ENCODE measurements at regions not wholly inside any gene's neighbourhood (a gene's known extent, or its start where the extent isn't known, plus 50 kb on each side); places are given as distances from the start of the nearest gene placed in this dataset.

DNA sequence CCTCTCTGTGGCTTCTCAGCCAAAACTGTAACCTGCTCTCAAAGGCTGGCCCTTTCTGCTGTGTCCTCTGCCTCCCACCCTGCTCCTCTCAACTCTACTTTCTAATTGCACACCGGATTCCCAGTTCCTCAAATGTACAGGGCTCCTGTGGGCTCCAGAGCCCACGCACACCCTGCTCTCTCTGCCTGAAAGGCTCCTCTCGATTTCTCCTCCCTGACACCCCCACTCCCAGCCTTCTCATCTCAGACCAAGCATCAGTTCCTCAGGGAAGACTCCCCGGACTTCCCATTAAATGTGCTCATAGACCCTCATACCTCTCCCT, 111.7 kb upstream of the STEAP1B start:
- ChIA-PET CTCF (ENCODE audit: partially characterized antibody) (interaction anchor here (1.0 to 1.4 kb wide), 2 partner anchors 25 to 60 kb away, joined by 4 to 5 read pairs; no protein-coding TSS in a partner anchor), POLR2A (ENCODE audit: partially characterized antibody) (no interaction called here)
- no peaks in the 10 kb centered on the region for H4K20me1 ChIP-seq (replicated peaks in 1 of 2; ENCODE audit: control insufficient read depth in 1 of 2, insufficient read depth in 2 of 2, low read length in 2 of 2)
- H3K4ac ChIP-seq (replicated peaks; ENCODE audit: insufficient read length, low read depth, low read length) = no peak overlapping the region
- H3K9me3 ChIP-seq (ENCODE audit: insufficient read depth in 2 of 2, low read depth in 1 of 2, low read length in 1 of 2) = no peaks in the 10 kb centered on the region
- H3K79me2 ChIP-seq (ENCODE audit: control insufficient read depth in 1 of 2, insufficient read depth in 2 of 2, low read length in 2 of 2) = no peaks in the 10 kb centered on the region
- H2BK120ac ChIP-seq (replicated peaks; ENCODE audit: low read depth, low read length) = no peak overlapping the region
- H4K91ac ChIP-seq (replicated peaks; ENCODE audit: insufficient read length, low read length) = no peak overlapping the region
- no peaks in the 10 kb centered on the region for H3K27me3 ChIP-seq (replicated peaks in 1 of 4; ENCODE audit: control insufficient read depth in 3 of 4, extremely low read depth in 1 of 4, insufficient read depth in 3 of 4, low read length in 3 of 4)
- no peak overlapping the region for H2AFZ ChIP-seq (ENCODE audit: low read length)
- peaks cover 0 to 3% (median 0%) of the 10 kb centered on the region in 4 experiments; a peak in 2 of 7 replicates for H3K4me1 ChIP-seq (replicated peaks in 1 of 4; ENCODE audit: control insufficient read depth in 3 of 4, insufficient read depth in 4 of 4, low read length in 3 of 4)
- H3K9ac ChIP-seq (replicated peaks in 1 of 4; ENCODE audit: extremely low read depth in 1 of 4, low read depth in 3 of 4, low read length in 3 of 4) = no peak overlapping the region
- no peak overlapping the region for H2AK5ac ChIP-seq (ENCODE audit: low read depth, low read length)
- no peak overlapping the region; the same call in 1 of the 2 replicates for H4K8ac ChIP-seq (ENCODE audit: extremely low read depth, insufficient read depth, low read length)
- no peaks in the 10 kb centered on the region; the same call in 1 of the 2 replicates for H3K23me2 ChIP-seq (ENCODE audit: low read depth, low read length)
- no peaks in the 10 kb centered on the region for H3K79me1 ChIP-seq (ENCODE audit: low read depth, low read length)
- H2BK20ac ChIP-seq (ENCODE audit: low read length) = no peak overlapping the region
- WGBS, 2 experiments (ENCODE audit: extremely low coverage in 1 of 2, insufficient coverage in 1 of 2, insufficient read length in 1 of 2, insufficient replicate concordance in 2 of 2, low coverage in 1 of 2, low lambda C conversion rate in 2 of 2, missing lambda C conversion rate in 1 of 2) = 77% methylated on average over 4 of the region's 4 CpGs; no CpG with 5 or more reads in 1 of the 2 experiments
- FAIRE-seq = no peak
- no peak overlapping the region for H3K18ac ChIP-seq (ENCODE audit: extremely low read depth, low read length)
- H2BK12ac ChIP-seq (ENCODE audit: low read depth, low read length) = no peak overlapping the region
- H2BK15ac ChIP-seq (ENCODE audit: low read length) = no peak overlapping the region
- no peak overlapping the region for H2BK5ac ChIP-seq (ENCODE audit: low read depth, low read length)
- no peak overlapping the region for H4K5ac ChIP-seq (ENCODE audit: insufficient read length, low read depth, low read length)
- no peak overlapping the region for H3K14ac ChIP-seq (ENCODE audit: insufficient read length)
- no peak overlapping the region for H3K4me3 ChIP-seq (ENCODE audit: extremely low read depth in 1 of 4, insufficient read depth in 2 of 4, low read depth in 3 of 4, low read length in 4 of 4)
- H3K56ac ChIP-seq (replicated peaks; ENCODE audit: insufficient read length, low read depth, low read length) = no peak overlapping the region
- H3K23ac ChIP-seq (ENCODE audit: insufficient read length) = no peak overlapping the region
- H3K36me3 ChIP-seq (ENCODE audit: control insufficient read depth in 2 of 4, insufficient read depth in 4 of 4, low read length in 3 of 4) = no peaks in the 10 kb centered on the region
- H3K4me2 ChIP-seq (ENCODE audit: insufficient read depth in 1 of 2, low read depth in 2 of 2, low read length in 2 of 2) = no peak overlapping the region
- H3K27ac ChIP-seq (ENCODE audit: low read depth, low read length) = no peak overlapping the region
- DNase-seq (ENCODE audit: low read depth in 1 of 2, low spot score in 2 of 2) = no peak
- no peak for TF ChIP-seq SUZ12 (IDR thresholded peaks at IDR 0.05; ENCODE audit: low read length)
- no peak for TF ChIP-seq FOSL1 (IDR thresholded peaks at IDR 0.05; ENCODE audit: insufficient read depth, low read depth, low read length)
- no peak for TF ChIP-seq TCF12 (IDR thresholded peaks at IDR 0.05; ENCODE audit: low read depth, low read length)
- TF ChIP-seq CBX5 (IDR thresholded peaks at IDR 0.05; ENCODE audit: low read depth, low read length) = no peak
- TF ChIP-seq KDM4A (IDR thresholded peaks at IDR 0.05; ENCODE audit: low read depth, low read length, severe bottlenecking) = no peak
- no peak for TF ChIP-seq EGR1 (IDR thresholded peaks at IDR 0.05; ENCODE audit: borderline replicate concordance, low read depth, low read length)
- no peak for TF ChIP-seq SIRT6 (IDR thresholded peaks at IDR 0.05; ENCODE audit: low read length)
- TF ChIP-seq, protein P1, sequence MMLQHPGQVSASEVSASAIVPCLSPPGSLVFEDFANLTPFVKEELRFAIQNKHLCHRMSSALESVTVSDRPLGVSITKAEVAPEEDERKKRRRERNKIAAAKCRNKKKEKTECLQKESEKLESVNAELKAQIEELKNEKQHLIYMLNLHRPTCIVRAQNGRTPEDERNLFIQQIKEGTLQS (IDR thresholded peaks at IDR 0.05; ENCODE audit: insufficient read depth, low read depth, low read length) = no peak
